Calu3 (cell line): ENCODE measurements at regions not wholly inside any gene's neighbourhood (a gene's known extent, or its start where the extent isn't known, plus 50 kb on each side); places are given as distances from the start of the nearest gene placed in this dataset.

Experiments
- BruUV-seq: library from RNA; stranded (reverse); fragments of 400-500 nt; replicated peaks from 2 replicates; lab custom pipeline; 2021; lab: Mats Ljungman, UMichigan
- CTCF ChIA-PET: fragments of 300-600 bp; sonication (Branson Sonifier 250); formaldehyde crosslinking; loops from one replicate; lab custom pipeline; 2022; ENCODE audit warnings: antibody characterized with exemption; lab: Charles Lee
- DNase-seq: peaks from one replicate; pipeline ENCODE4 v3.0.0; 2022
- H3K27ac Mint-ChIP-seq: one replicate; pipeline ENCODE4 v1.8.0; 2022; ENCODE audit warnings: mixed read lengths; ENCODE audit not compliant: unreplicated experiment
- H3K27me3 Mint-ChIP-seq: one replicate; pipeline ENCODE4 v1.8.0; 2022; ENCODE audit warnings: mixed read lengths; ENCODE audit not compliant: unreplicated experiment
- H3K36me3 Mint-ChIP-seq: one replicate; pipeline ENCODE4 v1.8.0; 2022; ENCODE audit warnings: mild to moderate bottlenecking, moderate library complexity, mixed read lengths; ENCODE audit not compliant: insufficient read depth, unreplicated experiment
- H3K4me1 Mint-ChIP-seq: one replicate; pipeline ENCODE4 v1.8.0; 2022; ENCODE audit warnings: mild to moderate bottlenecking, low read depth, mixed read lengths; ENCODE audit not compliant: unreplicated experiment
- H3K4me3 Mint-ChIP-seq: one replicate; pipeline ENCODE4 v1.8.0; 2022; ENCODE audit warnings: mild to moderate bottlenecking, low read depth, moderate library complexity, mixed read lengths; ENCODE audit not compliant: unreplicated experiment
- H3K9me3 Mint-ChIP-seq: one replicate; pipeline ENCODE4 v1.8.0; 2022; ENCODE audit warnings: low read depth, mixed read lengths; ENCODE audit not compliant: unreplicated experiment
- intact Hi-C: fragments of 100-400 bp; cut with micrococcal nuclease; formaldehyde crosslinking; loops from one replicate; pipeline ENCODE4 v1.10.0; 2022; ENCODE audit not compliant: unreplicated experiment
- TF ChIP-seq, protein P1 (sequence below): fragments of 200-600 bp; IDR thresholded peaks from one replicate; pipeline ENCODE4 v1.8.0; 2022; ENCODE audit warnings: antibody characterized with exemption; ENCODE audit not compliant: unreplicated experiment

DNA sequence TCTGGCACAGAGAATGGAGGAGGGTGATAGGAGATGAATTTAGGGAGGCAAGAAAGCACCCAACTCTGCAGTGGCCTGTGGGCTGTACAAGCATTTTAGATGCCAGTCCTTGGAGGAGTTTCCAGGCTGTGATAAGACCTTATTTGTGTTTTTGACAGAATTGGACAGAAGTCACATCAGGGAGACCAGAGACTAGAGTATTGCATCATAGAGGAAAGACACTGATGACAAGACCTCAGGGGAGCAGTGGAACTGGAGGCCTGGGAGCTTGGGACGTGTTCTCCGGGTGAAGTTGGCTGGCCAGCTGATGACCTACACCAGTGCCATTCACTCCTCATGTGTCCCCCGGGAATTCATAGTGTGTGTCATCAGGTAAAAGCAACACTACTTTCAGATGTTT is 284.0 kb upstream of the ZFP42 start:
- H3K4me3 Mint-ChIP-seq, result no peak overlapping the region

DNA sequence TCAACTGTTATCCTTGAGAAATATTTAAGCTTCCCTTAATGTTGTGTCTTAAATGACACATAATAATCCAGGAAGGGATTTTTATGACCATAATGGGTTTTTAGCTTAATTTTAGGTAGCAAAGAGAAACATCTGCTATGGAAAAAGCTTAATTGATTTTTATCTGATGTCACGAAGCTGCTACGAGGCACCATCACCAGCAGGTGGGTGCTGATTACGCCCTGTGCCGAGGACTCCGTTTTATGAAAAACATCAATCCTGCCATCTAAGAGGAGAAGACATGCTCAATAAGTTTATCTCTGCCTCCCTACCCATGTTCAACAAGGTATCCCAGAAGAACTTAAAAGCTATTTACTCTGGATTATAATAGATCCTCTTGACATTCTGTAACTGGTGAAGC is 280.6 kb upstream of the ZFP42 start:
- CTCF ChIA-PET, result interaction anchor here (0.6 kb wide), 1 partner anchor 32 kb away, joined by 5 read pairs; no protein-coding TSS in a partner anchor
- H3K27ac Mint-ChIP-seq, result no peak overlapping the region
- H3K36me3 Mint-ChIP-seq, result no peaks in the 10 kb centered on the region
- DNase-seq, result no peak
- H3K27me3 Mint-ChIP-seq, result no peaks in the 10 kb centered on the region
- no peak overlapping the region for H3K4me3 Mint-ChIP-seq
- no peaks in the 10 kb centered on the region for H3K9me3 Mint-ChIP-seq
- no TSS peak for BruUV-seq
- intact Hi-C loops, result no loop called here
- no peaks in the 10 kb centered on the region for H3K4me1 Mint-ChIP-seq
- TF ChIP-seq, protein P1, sequence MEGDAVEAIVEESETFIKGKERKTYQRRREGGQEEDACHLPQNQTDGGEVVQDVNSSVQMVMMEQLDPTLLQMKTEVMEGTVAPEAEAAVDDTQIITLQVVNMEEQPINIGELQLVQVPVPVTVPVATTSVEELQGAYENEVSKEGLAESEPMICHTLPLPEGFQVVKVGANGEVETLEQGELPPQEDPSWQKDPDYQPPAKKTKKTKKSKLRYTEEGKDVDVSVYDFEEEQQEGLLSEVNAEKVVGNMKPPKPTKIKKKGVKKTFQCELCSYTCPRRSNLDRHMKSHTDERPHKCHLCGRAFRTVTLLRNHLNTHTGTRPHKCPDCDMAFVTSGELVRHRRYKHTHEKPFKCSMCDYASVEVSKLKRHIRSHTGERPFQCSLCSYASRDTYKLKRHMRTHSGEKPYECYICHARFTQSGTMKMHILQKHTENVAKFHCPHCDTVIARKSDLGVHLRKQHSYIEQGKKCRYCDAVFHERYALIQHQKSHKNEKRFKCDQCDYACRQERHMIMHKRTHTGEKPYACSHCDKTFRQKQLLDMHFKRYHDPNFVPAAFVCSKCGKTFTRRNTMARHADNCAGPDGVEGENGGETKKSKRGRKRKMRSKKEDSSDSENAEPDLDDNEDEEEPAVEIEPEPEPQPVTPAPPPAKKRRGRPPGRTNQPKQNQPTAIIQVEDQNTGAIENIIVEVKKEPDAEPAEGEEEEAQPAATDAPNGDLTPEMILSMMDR, result no peak

More for the DNA sequence above, 284.0 kb upstream of the ZFP42 start:
- TF ChIP-seq, protein P1, result no peak
- H3K4me1 Mint-ChIP-seq, result no peaks in the 10 kb centered on the region
- H3K36me3 Mint-ChIP-seq, result no peaks in the 10 kb centered on the region
- no peak for DNase-seq
- CTCF ChIA-PET, result no interaction called here
- intact Hi-C loops, result no loop called here
- peaks cover 6% of the 10 kb centered on the region for H3K9me3 Mint-ChIP-seq
- H3K27ac Mint-ChIP-seq, result no peak overlapping the region
- BruUV-seq, result no TSS peak
- H3K27me3 Mint-ChIP-seq, result no peaks in the 10 kb centered on the region

DNA sequence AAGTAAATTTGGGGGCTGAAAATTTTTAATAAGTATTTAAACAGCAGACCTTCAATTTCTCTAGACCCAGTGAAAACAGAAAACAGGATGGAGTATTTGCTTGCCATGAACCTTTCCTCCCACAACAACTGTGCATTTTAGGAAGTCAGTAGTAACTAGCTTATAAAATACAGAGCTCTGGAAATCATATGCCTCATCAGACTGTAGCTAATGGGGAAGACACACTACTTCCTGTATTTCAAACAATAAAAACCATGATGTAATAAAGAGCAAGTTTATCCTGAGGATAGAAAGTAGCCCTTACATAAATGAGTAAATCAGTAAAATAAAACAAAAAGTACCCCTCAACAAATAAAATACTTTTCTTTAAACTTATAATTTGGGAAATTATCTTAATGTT is 280.1 kb upstream of the ZFP42 start:
- Mint-ChIP-seq H3K4me3 (no peak overlapping the region), H3K9me3 (no peaks in the 10 kb centered on the region), H3K27me3 (no peaks in the 10 kb centered on the region), H3K36me3 (no peaks in the 10 kb centered on the region), H3K4me1 (no peaks in the 10 kb centered on the region), H3K27ac (no peak overlapping the region)
- no TSS peak for BruUV-seq
- CTCF ChIA-PET, result interaction anchor here (0.6 kb wide), 1 partner anchor 32 kb away, joined by 5 read pairs; no protein-coding TSS in a partner anchor
- intact Hi-C loops, result no loop called here
- TF ChIP-seq, protein P1, result no peak
- DNase-seq, result no peak

DNA sequence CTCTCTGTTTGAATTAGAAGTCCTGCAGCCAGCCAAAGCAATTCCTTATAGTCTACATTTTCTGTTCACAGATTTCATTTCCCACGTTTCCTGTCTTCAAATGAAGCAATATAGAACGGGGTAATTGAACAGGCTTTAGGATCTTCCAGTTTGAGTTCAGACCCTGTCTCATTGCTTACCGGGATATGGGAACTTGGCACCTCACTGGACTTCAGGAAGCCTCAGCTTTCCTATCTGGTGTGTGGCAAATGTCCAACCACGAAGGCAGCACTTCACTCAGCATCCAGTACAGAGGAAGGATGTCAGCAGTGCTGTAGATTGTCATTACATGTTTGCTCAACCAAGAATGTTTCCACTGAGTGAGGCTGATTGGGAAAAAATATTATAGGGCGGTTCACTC is 271.1 kb upstream of the ZFP42 start:
- no peak overlapping the region for H3K4me3 Mint-ChIP-seq
- H3K9me3 Mint-ChIP-seq, result no peaks in the 10 kb centered on the region
- no peak for DNase-seq
- no peaks in the 10 kb centered on the region for H3K4me1 Mint-ChIP-seq
- no TSS peak for BruUV-seq
- intact Hi-C loops, result no loop called here
- CTCF ChIA-PET, result no interaction called here
- no peaks in the 10 kb centered on the region for H3K27me3 Mint-ChIP-seq
- H3K36me3 Mint-ChIP-seq, result no peaks in the 10 kb centered on the region
- TF ChIP-seq, protein P1, result no peak
- no peak overlapping the region for H3K27ac Mint-ChIP-seq
